GM18861 (cell line): ENCODE measurements at regions not wholly inside any gene's neighbourhood (a gene's known extent, or its start where the extent isn't known, plus 50 kb on each side); places are given as distances from the start of the nearest gene placed in this dataset.
"Not testable (repeated sequence)": the region's sequence is repeated elsewhere in the genome, so short reads cannot be mapped to it uniquely, and the experiment has no call there.

Experiments used
- ATAC-seq: cut with Tn5 transposase; IDR thresholded peaks from one replicate; pipeline ENCODE4 v1.9.1; 2021; ENCODE audit not compliant: unreplicated experiment

DNA sequence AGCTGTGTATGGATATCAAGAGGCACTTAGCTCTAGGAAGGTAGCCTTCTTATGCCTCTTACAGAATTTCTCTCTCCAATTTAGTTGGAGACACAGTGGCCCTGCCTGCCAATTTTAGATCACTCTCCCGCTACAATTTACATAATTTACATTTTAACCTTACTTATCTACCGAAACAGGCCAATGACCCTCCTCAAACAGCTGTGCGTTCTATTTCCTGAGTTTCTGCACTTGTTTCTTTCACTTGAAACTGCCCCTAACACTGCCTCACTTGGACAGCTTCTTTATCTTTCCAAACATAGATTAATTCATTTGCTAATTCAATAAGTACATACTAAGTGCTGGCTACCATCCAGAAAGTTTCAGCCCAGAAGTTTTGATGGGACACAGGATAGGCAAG is 52.9 kb upstream of the HDDC2 start:
- no peak for ATAC-seq

DNA sequence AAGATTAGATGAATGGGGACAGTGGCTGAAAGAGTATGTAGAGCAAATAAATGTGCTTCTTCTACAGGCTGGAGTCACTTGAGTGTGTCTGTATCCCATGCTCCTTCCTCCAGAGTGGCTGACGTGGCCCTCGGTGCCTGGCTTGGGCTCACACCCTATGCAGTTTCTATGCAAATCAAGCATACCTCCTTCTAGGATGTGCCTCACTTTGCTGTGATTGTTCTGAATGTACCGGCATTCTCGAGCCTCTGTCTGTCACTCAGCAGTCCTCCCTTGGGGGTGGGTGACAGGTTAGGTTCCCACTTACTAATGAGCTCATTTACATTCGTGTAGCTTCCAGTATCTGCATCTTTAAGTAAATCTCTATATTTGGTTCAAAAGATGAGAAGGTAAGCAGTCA is 55.1 kb upstream of the HDDC2 start:
- no peak for ATAC-seq

- peak; percentile 60 for ATAC-seq
Observed at GRCh38 chr6:125357515-125358256, 55.9 kb upstream of the HDDC2 start.

GRCh38 chr6:125358898-125359297 is 57.1 kb upstream of the HDDC2 start:
- no peak for ATAC-seq

- ATAC-seq, result no peak
Observed at GRCh38 chr6:125361868-125362267, 60.1 kb upstream of the HDDC2 start.

DNA sequence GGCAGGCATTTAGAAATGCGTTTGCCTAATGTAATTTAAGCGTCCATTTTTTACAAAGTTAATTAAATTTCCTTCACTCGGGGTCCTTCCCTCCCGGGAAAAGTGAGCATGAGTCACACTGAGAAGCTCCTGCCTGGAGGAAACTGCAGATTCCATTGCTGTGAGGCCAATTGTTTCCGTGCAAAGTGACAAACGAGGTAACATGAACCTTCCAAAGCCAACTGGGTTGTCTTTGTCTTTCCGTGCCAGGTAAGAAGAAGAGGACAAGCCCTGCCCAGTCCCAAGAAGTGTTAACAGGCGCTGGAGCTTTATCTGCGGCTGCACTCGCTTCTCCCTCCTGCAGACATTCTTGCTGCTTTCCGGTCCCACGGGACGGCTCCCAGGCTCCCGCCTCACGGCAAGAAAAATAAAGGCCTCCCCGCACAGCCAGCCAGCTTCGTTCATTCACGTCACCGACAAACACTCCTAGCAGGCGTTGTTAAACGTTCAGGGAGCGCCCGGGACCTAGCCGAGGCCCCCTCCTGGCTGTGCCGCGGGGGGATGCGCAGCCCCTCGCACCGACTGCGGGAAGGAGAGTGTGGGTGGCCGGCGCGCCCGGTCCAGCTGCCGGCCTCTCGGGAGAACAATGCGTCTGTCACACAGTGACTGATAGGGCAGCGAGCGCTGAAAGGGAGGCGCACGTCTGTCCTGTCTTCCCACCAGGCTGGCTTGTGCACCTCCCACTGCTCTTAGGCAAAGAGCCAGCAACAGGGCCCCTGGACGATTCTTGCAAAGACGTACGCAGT is 61.5 kb upstream of the HDDC2 start:
- no peak for ATAC-seq

GRCh38 chr6:125363824-125364165 is 62.0 kb upstream of the HDDC2 start:
- ATAC-seq, result no peak

DNA sequence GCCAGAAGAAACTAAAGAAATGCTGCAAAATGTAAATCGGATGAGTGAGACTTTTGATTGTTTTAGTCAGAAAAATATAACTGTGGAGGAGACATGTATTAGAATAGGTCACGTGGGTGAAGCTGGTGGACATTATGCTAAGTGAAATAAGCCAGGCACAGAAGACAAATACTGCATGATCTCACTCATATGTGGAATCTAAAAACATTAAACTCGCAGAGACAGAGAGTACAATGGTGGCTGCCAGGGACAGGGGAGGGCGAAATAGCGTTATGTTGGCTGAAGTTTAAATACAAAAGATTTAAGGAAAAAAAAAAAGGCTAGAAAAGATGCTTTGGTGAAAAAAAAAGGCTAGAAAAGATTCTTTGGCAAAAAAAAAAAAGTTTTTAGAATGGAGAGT is 63.5 kb upstream of the HDDC2 start:
- ATAC-seq, result no peak

- no peak for ATAC-seq
Observed at GRCh38 chr6:125367036-125367782, 65.4 kb upstream of the HDDC2 start.

- ATAC-seq, result no peak
Observed at GRCh38 chr6:125370343-125370742, 68.6 kb upstream of the HDDC2 start.

DNA sequence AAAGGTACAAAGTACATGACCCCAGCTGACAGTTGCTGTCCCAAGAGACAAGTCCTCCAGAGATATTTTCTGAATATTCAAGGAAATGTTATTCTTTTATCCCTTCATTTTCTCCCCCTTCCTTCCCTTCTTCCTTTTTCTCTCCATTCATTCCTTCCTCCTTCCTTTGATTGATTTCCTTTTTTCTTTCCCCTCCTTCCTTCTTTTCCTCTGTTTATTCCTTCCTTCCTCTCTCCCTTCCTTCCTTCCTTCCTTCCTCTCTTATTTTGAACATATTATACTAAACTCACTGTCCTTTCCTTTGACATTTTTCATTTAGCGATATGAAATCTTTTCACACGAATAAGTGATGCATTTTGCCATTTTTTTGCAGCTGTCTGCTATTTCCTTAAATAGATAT is 73.2 kb upstream of the HDDC2 start:
- no peak for ATAC-seq

DNA sequence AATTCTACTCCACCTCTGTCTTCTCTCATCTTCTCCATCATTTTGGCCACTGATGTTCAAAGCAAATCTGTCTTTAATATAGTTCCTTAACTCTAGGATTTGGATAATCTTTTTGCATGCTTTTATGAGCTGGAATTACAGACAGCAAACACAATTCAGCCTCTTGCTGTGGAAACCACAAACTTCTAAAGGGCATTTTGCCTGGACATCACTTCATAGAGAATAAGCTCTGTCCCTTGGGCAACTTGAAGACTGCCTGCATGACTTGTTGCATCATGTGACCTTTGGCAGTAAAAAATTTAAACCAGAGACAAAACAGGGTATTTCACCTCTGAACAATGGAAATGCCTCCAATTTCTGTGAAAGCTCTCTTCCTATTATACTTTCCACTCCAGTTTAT is 74.1 kb upstream of the HDDC2 start:
- ATAC-seq, result no peak

DNA sequence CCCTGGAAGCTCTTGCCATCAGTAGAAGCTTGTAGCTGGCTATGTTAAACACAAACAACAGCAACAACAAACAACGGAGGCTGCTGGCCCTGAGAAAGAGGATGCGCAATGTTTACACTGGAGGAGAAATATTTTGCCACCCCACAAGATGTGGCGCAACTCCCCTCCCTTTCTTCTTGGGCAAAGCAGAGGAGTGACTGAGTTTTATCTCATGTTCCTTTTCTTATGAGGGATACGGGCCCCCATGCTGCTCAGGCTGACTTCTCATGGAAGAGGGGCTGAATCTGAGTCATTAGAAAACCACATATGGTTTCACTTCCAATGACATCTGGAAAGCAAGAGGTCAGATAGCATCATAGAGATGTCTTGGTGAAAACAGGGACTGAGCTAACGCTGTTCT is 75.9 kb upstream of the HDDC2 start:
- no peak for ATAC-seq

DNA sequence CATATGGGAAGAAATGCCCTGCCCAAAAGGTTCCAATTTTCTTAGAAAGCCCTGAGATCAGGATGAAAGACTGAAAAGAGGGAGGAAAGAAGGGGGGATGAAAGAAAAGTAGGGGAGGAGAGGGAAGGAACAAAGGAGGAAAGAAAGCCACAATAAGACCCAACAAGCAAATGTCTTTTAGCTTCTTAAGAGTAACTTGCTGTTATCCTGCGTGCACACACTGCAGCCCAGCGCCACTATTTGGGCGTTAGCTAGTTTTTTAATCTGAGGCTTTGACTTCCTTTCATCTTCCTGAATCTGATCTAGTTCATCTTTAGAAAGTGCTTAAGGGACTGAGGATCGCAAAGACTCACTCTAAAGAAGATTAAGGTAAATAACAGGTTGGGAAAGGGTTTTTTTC is 77.4 kb upstream of the HDDC2 start:
- no peak for ATAC-seq

DNA sequence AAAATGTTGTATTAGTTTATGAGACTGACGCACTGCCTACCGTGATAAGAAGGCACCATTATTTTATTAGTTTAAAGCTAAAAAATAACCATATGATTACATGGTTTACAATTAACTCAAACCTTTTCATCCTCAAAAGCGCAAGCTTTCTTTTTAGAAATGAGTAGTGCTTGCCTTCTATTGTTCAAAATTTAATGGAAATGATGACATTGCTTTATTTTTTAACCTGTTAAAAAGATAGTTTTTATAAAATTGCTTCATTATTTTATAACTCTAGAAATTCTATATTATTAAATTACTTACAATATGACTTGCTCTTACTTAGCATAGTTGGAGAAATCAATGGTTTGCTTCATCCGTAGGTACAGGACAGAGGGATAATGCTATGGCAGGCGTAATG is 78.7 kb upstream of the HDDC2 start:
- ATAC-seq, result no peak

GRCh38 chr6:125386337-125386736 is 84.6 kb upstream of the HDDC2 start:
- ATAC-seq, result not testable (repeated sequence)

GRCh38 chr6:125392682-125393081 is 90.9 kb upstream of the HDDC2 start:
- ATAC-seq, result peak; percentile 60

GRCh38 chr6:125393449-125393858 is 91.7 kb upstream of the HDDC2 start:
- no peak for ATAC-seq

DNA sequence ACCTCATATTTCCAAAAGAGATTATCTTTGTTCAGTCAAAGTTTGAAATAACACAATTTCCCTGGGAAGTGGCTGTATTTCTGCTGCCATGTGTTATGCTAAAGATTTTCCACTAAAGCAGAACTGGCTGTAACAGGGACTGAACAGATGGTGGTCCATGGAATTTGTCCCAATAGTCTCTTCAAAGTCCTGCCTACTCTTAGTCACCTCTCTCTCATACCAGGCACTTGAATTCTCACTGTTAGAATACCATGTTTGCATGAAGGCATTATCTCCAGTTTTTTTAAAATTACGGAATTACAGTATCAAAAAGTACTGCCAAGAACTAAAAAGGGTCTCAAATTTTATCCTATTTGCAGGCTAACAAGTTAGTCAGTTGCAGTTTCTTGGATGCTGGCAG is 105.0 kb upstream of the HDDC2 start:
- no peak for ATAC-seq

- ATAC-seq, result no peak
Observed at GRCh38 chr6:125414507-125414906, 112.7 kb upstream of the HDDC2 start.

DNA sequence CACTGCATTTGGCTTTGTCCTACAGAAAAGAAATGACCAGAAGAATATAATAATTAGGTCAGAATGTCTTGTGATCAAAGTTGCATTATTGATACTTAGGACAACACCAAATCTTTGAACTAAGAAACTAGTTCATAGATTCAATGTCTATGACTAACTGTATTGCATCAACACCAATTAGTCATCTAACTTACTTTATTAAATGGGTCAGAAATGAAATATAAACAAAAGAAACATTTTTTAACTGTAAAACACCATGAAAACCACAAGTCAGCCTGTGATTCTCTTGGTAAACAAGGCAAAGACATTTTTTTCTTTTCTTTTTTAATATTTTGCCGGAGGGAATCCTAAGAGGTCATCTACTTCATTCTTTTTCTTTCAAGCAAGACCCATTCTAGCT is 114.1 kb upstream of the HDDC2 start:
- ATAC-seq, result no peak

DNA sequence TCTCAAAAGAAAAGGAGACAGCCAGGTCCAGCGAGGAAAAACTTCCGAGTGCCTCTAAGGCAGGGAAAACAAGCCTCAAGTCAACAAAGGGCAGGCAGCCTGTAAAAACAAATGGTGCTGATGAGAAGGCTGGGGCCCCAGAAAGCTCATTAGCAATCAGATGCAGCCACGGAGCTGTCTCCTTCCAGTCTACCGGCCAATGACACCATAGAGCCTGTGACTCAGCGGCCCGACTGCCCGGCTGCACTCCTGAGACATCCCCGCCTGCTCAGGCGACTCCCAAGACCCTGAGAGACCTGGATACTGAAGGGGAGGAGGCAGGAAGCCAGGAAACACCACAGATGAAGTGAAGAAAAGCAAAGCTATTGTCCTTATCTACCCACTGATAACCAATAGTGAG is 120.1 kb upstream of the HDDC2 start:
- ATAC-seq, result no peak
